Breast epithelium (tissue), 3 donors: ENCODE measurements at regions not wholly inside any gene's neighbourhood (a gene's known extent, or its start where the extent isn't known, plus 50 kb on each side); places are given as distances from the start of the nearest gene placed in this dataset.
"Not testable (repeated sequence)": the region's sequence is repeated elsewhere in the genome, so short reads cannot be mapped to it uniquely, and the experiment has no call there.

Experiments used
- CTCF ChIP-seq, 3 donors: fragments of 450-650 bp; IDR thresholded peaks; one replicate each; pipeline ENCODE4 v1.5.1; 2016 to 2017; ENCODE audit warnings: antibody characterized with exemption in 3 of 3, mild to moderate bottlenecking in 3 of 3, moderate library complexity in 3 of 3
- POLR2A ChIP-seq: fragments of 450-650 bp; IDR thresholded peaks from one replicate; pipeline ENCODE4 v1.6.1; 2016; ENCODE audit warnings: antibody characterized with exemption, mild to moderate bottlenecking, moderate library complexity
- POLR2AphosphoS5 ChIP-seq, 3 donors: sonication (generic); formaldehyde crosslinking; IDR thresholded peaks; one replicate each; pipeline ENCODE4 v1.6.1; 2017; ENCODE audit warnings: antibody characterized with exemption in 3 of 3

DNA sequence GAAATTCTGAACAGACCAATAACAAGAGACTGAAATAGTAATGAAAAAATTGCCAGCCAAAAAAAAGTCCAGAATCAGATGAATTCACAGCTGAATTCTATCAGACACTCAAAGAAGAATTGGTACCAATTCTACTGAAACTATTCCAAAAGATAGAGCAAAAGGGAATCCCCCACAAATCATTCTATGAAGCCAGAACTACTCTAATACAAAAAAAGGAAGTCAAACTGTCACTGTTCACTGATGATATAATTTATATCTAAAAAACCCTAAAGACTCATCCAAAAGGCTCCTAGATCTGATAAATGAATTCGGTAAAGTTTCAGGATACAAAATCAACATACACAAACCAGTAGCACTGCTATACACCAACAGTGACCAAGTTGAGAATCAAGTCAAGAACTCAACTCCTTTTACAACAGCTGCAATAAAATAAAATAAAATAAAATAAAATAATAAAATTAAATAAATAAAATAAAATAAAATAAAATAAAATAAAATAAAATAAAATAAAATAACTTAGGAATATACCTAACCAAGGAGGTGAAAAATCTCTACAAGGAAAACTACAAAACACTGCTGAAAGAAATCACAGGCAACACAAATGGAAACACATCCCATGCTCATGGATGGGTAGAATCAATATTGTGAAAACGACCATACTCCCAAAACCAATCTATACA is 270.1 kb upstream of the PREP start:
- TF ChIP-seq CTCF (IDR thresholded peaks at IDR 0.05); POLR2AphosphoS5 (IDR thresholded peaks at IDR 0.05); POLR2A: not testable (repeated sequence)
